ENCODE measurements at regions not wholly inside any gene's neighbourhood (a gene's known extent, or its start where the extent isn't known, plus 50 kb on each side); places are given as distances from the start of the nearest gene placed in this dataset.

DNA sequence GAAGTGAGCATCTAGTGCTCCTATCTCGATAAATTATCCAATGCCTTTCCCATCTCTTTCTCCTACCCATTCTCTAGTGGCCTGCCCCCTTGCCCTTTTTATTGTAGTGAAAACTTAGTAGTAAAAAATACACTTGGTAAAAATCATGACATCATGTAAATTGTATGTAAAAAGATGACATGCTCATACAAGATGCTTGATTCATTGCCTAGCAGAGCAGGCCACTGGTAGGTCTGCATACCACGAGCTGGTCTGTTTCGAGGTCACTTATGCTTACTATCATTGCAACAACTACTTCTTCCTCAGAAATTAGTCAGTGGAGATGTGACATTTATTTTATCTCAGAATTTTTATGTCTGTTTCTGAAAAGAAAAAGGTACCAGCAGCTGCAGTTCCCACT is 177.3 kb downstream of the C9orf152 start:
- TF ChIP-seq ZFX (IDR thresholded peaks at IDR 0.05), result no peak
- TF ChIP-seq, protein P1, sequence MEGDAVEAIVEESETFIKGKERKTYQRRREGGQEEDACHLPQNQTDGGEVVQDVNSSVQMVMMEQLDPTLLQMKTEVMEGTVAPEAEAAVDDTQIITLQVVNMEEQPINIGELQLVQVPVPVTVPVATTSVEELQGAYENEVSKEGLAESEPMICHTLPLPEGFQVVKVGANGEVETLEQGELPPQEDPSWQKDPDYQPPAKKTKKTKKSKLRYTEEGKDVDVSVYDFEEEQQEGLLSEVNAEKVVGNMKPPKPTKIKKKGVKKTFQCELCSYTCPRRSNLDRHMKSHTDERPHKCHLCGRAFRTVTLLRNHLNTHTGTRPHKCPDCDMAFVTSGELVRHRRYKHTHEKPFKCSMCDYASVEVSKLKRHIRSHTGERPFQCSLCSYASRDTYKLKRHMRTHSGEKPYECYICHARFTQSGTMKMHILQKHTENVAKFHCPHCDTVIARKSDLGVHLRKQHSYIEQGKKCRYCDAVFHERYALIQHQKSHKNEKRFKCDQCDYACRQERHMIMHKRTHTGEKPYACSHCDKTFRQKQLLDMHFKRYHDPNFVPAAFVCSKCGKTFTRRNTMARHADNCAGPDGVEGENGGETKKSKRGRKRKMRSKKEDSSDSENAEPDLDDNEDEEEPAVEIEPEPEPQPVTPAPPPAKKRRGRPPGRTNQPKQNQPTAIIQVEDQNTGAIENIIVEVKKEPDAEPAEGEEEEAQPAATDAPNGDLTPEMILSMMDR (conservative IDR thresholded peaks at IDR 0.05), result no peak
